ENCODE measurements at regions not wholly inside any gene's neighbourhood (a gene's known extent, or its start where the extent isn't known, plus 50 kb on each side); places are given as distances from the start of the nearest gene placed in this dataset.

DNA sequence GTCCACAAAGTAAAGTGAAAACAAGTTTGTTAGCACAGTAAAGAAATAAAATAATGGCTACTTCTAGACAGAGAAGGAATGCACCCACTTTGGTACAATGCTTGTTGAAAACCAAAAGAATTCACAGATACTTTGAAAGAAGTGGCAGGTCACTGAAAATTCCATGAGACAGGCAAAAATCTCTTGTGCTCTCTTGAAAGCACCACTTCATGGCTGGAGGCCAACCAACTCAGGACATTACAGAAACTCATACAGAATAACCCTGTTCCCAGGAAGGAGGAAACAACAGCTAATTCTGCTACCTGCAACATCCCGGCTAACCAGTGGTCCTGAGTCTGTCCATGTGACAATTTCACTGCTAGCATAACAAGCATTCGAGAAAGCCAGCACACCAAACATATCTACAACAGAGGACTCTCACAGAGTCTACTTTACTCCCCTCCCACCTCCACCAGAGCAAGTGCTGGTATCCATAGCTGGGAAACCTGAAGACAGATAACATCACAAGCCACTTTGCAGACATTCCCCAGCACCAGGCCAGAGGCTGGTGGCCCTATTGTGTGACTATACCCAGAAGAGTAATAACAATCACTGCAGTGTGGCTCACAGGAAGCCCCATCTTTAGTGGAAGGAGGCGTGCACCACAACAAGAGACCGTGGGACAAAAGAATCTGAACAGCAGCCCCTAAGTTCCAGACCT, 255.3 kb upstream of the SLITRK3 start:
- no peak for DNase-seq (ENCODE audit: low spot score)

DNA sequence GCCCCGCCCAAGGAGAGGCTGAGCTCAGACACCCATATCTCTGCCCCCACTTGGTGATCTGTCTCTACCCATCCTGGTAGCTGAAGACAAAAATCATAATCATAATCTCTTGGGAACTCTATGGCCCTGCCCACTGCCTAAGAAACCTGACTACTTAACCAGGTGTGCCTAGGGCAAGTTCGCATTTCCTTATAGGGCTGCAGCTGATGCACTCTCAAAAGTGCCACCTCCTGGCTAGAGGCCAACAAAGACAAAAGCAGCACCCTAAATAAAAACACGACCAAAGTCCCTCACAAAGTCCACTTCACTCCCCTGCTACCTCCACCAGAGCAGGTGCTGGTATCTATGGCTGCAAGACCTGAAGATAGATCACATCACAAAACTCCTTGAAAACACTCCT, 250.4 kb upstream of the SLITRK3 start:
- no peak for DNase-seq (ENCODE audit: low spot score)

- DNase-seq (ENCODE audit: low spot score), result no peak
Measured at GRCh38 chr3:165444745-165445144, 248.6 kb upstream of the SLITRK3 start.

GRCh38 chr3:165443664-165444063, 247.5 kb upstream of the SLITRK3 start:
- DNase-seq (ENCODE audit: low spot score), result no peak

- no peak for DNase-seq (ENCODE audit: low spot score)
Measured at GRCh38 chr3:165442061-165442460, 245.9 kb upstream of the SLITRK3 start.

DNA sequence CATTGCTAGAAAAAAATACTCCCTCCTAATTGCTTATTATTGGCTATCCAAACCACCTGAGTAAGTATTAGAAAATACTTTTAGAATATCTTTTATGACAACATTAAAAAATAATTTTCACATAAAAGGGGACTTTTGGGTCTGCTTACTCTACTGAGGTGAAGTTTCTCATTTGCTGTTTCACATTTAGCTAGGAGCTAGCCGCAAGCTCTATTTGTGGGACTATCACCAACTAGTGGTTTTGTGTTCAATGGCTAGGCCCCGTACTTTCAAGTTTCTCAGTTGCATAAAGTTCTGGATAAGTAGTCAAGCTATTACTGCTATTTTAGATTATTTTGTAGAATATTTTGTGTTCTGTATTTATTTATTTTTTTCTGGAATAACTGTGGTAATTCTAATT, 244.2 kb upstream of the SLITRK3 start:
- DNase-seq (ENCODE audit: low spot score), result no peak

DNA sequence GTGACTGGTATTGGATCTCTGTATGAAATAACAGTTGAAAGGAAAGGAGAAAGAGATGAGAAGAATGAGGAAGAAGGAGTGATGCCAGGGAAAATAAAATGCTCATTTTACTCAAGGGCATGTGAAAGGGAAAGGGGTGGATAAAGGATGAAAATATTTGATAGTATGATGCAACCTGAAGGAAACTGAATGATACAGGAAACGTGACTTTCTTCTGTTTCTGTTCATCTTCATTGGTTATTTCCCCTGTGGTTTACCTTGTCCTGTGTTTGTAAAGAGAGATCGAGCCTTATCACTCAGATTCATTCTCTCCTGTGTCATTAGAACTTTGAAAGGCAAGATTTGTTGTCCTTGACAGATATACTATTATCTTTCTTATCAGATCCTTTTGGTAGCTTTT, 243.6 kb upstream of the SLITRK3 start:
- DNase-seq (ENCODE audit: low spot score), result no peak

DNA sequence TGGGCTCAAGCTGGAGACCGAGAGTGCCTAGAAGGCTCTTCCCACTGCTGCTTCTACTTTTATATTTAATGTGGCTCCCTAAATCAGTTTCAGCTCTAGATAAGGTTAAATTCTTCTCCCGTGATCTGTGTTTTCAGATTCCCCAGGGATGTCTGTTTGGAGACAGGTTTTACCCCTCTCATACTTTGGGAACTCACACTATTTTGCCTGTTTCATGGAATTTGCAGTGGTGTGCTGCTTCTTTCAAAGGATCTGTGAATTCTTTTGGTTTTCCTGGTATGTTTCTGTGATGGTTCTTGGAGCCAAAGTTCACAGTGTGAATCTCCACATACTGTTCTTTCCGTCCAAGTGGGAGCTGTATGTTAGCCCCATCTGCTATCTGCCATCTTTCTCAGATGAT, 238.3 kb upstream of the SLITRK3 start:
- DNase-seq (ENCODE audit: low spot score), result no peak

DNA sequence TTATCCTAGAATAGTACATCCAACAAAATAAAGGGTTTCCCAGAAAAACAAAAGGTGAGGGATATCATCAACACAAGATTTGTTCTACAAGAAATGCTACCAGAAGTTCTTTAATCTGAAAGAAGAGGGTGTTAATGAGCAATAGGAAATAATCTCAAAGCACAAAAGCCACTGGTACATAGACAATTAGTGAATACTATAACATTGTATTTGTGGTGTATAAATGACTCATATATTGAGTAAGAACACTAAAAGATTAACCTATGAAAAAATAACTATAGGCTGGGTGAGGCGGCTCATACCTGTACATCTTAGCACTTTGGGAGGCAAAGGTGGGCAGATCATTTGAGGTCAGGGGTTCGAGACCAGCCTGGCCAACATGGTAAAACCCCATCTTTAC, 210.2 kb upstream of the SLITRK3 start:
- no peak for DNase-seq (ENCODE audit: low spot score)

GRCh38 chr3:165404357-165405027, 208.3 kb upstream of the SLITRK3 start:
- no peak for DNase-seq (ENCODE audit: low spot score)

DNA sequence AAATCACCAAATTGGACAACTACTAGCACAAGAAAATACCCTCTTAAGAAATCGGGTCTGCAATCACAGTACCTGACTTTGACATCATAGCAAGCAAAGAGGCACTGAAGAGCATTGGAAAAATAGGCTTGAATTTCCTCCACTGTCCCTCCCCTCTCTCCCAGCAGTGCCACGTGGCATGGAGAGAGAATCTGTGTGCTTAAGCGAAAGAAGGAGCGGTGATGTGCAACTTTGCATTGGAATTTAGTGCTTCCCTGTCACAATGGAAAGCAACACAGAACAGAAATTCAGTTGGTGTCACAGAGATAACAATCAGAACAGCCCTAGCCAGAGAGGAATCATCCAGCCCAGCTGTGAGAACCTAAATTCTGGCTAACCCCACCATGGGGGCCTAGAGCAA, 207.5 kb upstream of the SLITRK3 start:
- DNase-seq (ENCODE audit: low spot score), result no peak

- DNase-seq (ENCODE audit: low spot score), result no peak
Measured at GRCh38 chr3:165395188-165395587, 199.0 kb upstream of the SLITRK3 start.

DNA sequence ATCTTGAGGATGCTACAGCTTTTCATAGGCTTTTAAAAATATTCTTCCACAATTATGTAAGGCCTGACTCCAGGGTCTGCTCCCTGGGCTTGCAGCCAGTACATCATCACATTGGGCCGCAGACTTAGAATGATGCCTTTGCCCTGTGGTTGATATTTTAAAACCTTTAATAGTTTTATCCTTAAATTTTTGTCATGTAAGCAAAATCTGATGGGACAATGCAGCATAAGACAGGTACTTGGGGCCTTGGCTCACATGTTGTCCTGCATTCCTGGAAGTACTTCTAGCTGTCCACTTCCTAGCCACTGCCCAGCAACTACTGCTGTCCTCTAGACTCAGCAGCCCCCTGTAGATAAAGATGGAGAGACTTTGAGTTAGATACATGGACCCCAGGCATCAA, 197.3 kb upstream of the SLITRK3 start:
- no peak for DNase-seq (ENCODE audit: low spot score)

- no peak for DNase-seq (ENCODE audit: low spot score)
Measured at GRCh38 chr3:165390166-165390565, 194.0 kb upstream of the SLITRK3 start.

- DNase-seq (ENCODE audit: low spot score), result no peak
Measured at GRCh38 chr3:165389653-165390052, 193.5 kb upstream of the SLITRK3 start.

GRCh38 chr3:165389064-165389463, 192.9 kb upstream of the SLITRK3 start:
- no peak for DNase-seq (ENCODE audit: low spot score)

- DNase-seq (ENCODE audit: low spot score), result no peak
Measured at GRCh38 chr3:165383381-165383780, 187.2 kb upstream of the SLITRK3 start.

DNA sequence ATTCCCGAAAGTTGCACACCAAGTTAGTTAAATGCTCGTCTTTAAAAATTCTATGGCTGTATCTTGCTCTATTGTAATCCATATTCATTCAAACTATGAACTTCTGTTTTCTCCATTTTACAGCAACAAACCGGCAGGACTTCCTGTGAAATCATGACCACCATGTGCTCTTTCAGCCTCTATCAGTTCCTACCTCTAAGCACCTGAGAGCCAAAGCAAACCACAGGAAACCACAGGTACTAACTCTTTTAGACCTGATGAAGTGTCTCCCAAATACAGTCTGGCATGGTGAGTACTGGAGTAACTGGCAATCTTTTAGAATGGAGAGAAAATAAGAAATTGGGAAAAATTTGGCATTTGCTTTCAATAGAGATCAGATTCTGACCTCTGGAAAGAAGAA, 186.5 kb upstream of the SLITRK3 start:
- no peak for DNase-seq (ENCODE audit: low spot score)

DNA sequence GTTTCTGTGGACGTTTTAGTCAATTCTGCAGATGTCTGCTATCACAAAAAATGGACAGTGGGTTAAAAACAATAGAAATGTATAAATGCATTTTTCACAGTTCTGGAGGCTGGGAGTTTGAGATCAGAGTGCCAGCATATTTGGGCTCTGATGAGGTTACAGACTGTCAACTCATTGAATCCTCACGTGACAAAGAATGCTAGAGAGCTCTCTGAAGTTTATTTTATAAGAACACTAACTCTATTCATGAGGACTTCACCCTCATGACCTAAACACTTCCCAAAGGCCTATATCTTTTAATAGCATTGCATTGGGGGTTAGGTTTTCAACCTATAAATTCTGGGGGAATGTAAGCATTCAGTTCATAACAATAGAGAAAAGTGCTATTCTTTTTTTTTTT, 182.6 kb upstream of the SLITRK3 start:
- DNase-seq (ENCODE audit: low spot score), result no peak

- DNase-seq (ENCODE audit: low spot score), result no peak
Measured at GRCh38 chr3:165359005-165359404, 162.8 kb upstream of the SLITRK3 start.

DNA sequence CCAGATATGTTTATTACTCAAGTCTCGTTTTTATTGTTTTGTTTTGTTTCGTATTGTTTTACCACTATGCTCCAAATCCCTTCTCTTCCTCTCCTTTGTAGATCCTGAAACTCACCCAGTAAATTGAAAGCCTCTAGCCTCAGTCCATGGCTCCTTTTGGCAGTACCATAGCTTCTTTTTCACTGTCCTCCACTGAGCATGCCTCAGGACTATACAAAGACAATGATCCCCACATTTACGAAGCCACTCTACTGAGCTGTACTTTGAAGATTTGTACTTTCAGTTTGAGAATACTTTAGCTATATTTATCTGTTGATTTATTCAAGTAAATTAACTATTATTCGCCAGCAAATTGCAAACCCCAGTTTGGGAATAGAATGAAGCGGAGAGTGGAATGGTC, 159.1 kb upstream of the SLITRK3 start:
- DNase-seq (ENCODE audit: low spot score), result no peak

DNA sequence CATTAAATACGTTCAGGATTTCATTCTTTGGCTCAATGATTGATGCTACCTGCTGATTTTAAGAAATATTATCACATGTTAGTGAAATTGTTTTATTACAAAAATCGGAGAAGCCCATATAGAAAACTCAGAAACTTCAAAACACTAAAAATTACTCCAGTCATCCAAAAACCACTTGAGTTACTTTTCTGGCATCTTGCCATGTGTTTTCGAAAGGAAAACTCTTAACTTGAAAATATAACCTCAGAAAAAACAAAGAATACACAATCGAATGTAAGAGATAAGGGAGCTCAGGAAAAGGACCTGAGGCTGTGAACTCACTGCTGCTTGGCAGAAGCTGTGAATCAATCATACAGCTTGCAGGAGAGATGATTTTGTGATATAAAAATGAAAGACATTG, 151.3 kb upstream of the SLITRK3 start:
- no peak for DNase-seq (ENCODE audit: low spot score)

DNA sequence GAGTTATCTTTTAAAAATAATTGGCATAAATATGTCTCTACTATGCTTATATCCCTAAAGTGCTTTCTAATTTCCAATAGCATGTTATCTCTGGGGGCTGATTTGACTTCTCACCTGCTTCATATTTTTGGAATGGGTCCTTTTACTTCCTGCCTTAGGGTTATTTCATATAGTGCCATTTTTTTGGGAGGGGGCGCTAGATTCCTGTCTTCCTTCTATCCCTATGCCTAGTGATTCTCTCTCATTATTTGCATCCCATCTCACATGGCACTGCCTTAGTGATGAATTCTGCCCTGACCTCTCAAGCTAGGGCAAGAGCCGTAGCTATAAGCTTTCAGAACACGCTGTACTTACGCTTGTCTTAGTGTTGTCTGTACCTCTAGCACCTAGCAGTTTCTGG, 150.3 kb upstream of the SLITRK3 start:
- no peak for DNase-seq (ENCODE audit: low spot score)

DNA sequence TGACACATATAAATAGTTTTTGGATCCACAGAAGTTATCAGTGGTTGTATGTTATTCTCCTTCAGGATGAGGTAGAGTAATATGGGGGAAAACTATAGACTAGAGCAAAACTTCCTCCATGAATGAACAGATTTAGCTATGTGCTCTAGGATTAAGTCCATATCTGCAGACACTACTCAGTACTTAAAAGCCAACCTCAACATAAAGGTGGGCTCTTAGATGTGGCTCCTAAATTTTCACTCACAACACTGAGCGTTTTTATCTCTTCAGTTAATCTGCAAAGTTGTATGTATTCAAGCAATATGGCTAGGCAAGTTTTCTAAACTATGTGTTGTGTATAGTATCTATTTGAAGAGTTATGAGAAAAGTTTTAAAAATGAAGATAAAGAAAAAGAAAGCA, 147.0 kb upstream of the SLITRK3 start:
- no peak for DNase-seq (ENCODE audit: low spot score)

Data from LoVo (cell line).